GM19324 (cell line): ENCODE measurements at regions not wholly inside any gene's neighbourhood (a gene's known extent, or its start where the extent isn't known, plus 50 kb on each side); places are given as distances from the start of the nearest gene placed in this dataset.

Source experiments
- ATAC-seq: cut with Tn5 transposase; IDR thresholded peaks from one replicate; pipeline ENCODE4 v1.9.1; 2021; ENCODE audit warnings: mild to moderate bottlenecking, moderate library complexity; ENCODE audit not compliant: unreplicated experiment, low FRiP score

DNA sequence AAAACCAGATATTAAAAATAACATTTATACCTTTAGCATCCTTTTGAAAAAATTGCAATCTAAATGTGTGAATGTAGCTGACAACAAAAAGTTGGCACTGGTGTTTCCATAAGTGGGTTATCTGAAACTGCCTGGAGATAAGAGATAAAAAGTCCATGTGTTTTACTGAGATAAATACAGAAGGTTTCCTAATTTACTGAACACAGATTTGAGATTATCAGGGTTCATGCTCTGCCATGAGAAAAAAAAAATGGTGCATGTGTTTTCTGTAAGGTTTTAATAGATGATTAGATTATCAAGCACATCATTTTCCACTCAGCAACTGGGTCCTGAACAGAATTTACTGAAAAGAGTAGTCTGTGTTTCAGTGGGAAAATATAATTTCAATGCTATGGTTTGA is 326.2 kb upstream of the SLIT2 start:
- no peak for ATAC-seq

DNA sequence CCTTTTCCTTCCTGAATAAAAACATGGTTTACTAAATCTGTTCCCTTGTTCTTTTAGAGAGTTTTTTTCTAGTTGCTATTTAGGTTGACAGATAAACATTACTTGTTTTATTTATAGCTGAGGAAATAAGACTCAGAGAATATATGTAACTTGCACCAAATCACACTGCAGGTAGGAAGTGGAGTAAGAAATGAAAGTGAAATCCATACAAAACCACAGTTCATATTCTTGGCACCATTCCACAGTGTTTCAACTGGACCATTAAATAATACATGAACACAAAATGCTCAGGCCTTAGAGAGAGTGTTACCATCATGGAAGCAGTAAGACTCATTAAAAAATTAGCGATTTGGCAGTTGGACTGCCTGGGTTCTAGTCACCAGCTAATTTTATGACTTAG is 326.9 kb upstream of the SLIT2 start:
- no peak for ATAC-seq

DNA sequence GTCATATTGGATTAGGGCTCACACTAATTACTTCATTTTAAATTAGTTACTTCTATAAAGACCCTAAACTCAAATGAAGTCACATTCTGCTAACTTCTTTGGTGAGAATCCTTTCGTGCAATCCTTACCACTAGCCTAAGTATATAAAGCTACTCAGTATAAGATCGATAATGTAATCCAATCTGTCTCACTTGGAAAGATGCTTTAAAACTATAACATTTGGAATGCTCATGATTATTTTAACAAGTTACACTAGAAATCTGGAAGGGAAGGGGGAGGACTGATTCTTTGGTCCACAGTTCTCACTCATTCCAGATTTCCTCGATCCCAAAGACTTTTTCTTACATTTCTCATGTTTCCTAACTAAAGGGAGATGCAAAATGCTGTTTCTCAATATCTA is 336.4 kb upstream of the SLIT2 start:
- ATAC-seq, result no peak

DNA sequence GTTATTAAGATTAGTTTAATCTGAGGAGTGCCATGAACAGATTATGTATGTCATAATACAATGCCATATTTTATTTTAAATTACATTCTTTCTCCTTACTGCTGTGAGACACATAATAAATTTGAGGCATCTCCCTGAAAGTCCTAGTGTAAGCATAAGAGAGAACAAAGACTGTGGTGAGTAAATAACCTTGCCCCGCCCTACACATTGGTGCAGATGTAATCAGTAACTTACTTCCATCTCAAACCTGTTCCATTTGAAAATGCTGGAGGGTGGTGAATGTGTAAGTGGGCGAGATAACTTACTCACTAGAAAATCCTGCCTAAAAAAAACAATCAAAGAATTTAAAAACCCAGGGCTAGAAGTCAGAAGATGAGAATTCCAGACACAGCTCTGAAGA is 338.1 kb upstream of the SLIT2 start:
- no peak for ATAC-seq

DNA sequence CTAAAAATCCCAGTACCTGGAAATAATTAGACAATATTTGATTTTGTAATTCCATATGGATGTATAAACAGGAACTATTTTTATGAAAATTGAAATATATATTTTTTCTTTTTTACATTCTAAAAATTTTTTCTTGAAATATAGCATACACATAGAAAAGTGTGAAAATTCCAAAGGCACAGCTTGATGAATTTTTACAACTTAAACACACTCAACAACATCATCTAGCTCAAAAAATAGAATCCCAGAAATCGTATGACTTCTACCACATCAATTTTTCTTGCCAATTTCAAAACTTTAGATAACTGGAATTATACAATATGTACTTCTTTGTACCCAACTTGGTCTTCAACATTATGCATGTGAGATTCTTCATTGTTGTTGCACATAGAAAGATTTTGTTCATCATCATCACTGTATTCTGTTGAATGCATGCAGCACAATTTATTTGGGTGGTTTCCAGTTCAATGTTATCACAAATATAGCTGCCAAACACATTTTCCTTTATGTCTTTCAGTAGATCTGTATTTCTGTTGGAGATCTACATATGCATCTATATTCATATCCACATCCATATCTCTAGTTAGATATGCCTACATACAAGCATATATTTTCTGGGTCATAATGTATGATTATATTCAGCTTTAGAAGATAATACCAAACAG is 340.7 kb upstream of the SLIT2 start:
- no peak for ATAC-seq

DNA sequence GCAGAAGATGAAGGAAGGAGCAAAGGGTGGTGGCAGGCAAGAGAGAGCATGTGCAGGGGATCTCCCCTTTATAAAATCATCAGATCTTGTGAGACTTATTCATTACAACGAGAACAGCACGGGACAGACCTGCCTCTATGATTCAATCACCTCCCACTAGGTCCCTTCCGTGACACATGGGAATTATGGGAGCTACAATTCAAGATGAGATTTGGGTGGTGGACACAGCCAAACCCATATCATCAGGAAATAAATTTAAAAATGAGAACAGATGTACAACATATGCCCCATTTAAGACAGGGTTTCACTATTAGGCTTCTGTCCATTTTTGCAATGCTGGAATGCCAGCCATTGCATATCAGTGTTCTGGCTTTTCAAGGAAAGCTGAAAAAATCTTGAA is 346.7 kb upstream of the SLIT2 start:
- ATAC-seq, result no peak

DNA sequence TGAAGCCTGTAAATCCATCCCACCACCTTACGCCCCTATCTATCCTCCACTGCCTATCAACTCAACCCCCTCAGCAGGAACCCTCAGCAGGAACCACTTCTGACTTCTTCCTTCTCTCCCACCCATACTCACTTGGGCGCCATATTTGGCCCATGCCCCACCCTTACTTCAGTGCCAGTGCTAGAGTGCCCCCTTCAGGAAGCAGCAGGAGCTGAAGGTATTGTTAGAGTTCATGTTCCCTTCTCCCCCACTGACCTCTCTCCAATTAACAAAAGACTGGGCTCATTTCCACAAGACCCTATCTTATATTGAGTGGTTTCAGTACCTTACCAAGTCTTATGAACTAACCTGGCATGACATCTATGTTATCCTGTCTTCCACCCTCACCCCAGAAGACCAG is 363.1 kb upstream of the SLIT2 start:
- ATAC-seq, result no peak

DNA sequence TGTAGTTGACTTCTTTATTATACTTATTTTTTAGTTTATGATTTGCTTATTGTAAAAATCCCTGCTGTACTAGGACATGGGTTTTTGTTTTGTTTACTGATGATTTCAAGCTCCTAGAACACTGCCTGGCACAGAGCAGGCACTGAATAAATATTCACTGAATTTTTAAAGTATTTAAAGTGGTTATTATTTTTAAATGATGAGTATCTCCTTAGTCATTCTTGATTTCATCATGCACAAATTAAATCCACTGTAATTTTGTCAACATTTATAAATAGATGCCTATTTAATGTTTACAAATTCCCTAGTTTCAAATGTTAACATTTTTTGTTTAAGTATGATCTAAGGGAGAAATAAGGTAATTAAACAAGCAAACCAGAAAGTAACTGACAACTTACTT is 367.9 kb upstream of the SLIT2 start:
- no peak for ATAC-seq

DNA sequence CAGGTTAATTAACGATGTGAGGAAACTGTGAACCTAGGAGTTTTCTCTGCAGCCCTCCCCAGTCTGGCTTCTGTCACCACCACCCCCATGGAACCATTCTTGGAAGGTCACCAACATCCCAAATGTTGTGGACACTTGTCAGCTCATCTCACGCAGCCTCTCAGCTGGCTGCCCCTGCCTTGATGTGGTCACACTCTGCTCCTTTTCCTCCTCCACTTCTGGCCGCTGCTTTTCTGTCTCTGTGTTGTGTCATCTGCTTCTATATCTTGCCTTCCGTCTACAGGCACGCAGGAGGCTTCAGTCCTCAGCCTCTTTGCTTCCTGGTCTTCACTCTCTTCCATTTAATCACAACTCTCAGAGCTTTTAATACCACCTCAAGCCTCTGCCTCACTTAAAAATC is 371.5 kb upstream of the SLIT2 start:
- ATAC-seq, result no peak

DNA sequence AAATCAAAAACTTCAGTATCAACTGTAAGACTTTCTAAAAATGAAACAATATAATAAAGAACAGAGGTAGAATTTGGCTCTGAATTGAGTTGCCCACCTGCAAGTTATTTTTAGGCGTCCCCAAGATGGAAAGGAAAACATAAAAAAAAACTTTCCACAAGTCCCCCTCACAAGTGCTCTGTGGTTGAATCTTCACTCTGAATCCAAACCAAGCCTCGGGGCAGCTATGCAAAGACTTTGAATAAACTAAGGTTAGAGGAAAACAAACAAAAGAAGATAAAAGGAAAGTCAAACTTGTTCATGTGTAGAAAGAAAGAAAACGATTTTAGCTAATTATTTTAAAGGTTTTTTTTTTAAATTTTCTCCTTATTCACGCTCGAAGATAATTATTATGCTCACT is 372.4 kb upstream of the SLIT2 start:
- no peak for ATAC-seq

DNA sequence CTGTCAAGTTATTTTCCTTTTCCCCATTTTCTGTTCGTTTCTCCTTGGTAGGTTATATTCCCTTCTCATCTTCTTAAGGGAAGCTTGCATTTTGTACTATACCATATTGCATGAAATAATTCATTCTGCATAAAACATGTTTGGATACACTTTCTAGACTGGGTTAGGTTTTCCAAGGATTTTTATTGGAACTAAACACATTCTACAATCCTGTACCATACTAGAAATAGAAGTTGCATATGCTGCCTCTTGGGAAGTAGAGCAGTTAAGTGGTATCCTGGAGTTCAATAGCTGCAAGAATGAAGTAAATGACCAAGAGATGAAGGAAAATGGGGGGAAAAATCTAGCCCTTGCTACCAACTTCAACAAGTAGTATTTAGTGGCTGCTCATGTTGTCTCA is 393.7 kb upstream of the SLIT2 start:
- ATAC-seq, result no peak

DNA sequence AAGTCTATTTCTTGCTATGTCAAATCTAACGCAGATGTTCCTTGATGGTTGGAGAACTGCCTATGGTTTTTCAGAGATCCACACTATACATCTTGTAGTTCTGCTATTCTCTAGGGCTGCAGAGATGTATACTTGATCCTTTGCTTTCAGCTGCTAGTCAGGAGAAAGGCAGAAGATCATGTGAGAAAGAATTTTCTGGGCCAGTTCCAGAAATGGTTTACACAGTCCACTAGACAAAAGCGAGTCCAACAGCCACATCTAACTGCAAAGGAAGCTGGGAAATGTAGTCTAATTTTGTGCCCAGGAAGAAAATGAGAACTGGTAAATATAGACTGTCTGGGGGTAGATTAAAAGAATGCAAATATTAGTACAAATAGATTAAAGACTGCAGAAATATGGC is 394.3 kb upstream of the SLIT2 start:
- ATAC-seq, result no peak

DNA sequence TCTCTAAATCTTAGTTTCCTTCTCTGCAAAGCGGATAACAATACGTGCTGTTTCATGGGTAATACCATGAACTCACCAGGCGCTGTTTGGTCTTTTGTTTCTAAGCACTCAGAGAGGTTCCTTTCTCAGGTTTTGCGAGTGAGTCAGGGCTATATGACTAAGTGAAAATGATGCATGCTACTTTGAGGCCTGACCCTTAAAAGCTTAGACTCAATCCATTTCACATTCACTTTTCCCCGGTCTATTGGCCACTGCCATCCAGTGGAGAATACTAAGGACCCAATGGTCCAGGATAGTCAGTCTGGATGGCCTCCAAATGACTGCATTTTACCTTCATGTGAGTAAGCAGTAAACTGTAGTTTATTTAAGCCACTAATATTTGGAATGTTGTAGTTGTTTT is 400.8 kb upstream of the SLIT2 start:
- no peak for ATAC-seq

DNA sequence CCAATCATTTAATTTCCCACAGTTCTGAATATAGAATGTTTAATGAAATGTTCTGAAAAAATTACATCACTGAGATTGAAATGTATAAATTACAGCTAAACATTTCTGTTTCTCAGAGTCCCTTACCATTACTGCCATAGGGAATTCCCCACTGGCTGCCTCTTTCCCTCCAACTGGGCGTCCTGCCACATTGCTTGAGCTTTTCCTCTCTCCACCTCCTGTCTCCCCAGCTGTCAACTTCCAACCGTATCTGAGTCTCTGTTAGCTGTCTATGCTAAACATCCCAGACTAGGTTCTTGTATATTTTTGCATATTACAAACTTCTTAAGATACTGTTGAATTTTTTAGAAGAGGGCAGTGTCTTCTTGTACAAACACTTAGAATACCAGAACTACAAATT is 407.3 kb upstream of the SLIT2 start:
- ATAC-seq, result no peak

DNA sequence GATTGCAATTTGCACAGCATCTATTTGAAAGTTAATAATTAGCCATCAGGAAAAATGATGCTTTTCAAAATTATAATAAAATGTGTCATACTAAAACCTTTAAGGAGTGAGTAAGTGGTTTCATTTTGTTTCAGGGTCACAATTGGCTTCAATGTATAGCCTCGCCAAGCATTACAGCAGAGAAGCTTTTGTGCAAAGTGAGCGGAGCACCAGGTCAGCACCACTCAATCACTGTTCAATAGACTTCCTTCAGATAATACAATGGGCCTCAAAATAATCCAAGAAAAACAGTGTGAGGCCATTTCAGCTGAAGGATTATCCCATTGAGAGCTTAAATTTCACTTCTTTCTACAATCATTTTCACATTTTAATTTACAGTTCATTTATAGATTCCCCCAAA is 409.2 kb upstream of the SLIT2 start:
- no peak for ATAC-seq

DNA sequence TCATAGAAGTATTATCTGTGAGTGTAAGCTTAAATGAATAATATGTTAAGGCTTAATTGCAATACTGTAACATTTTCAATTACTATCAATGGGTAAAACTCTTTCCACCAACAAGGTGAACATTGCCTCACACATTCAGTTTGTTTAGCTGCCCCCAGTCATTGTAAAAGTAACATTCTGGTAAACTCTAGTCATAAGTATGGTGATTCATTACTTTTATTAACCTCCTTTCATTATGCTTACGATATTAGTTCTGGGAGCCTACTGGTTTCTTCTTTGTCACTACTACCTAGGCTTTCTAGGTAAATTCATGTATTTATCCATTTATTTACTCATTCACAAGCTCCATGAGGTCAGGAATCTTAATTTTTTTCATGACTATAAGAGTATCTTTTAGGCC is 412.8 kb upstream of the SLIT2 start:
- ATAC-seq, result no peak

DNA sequence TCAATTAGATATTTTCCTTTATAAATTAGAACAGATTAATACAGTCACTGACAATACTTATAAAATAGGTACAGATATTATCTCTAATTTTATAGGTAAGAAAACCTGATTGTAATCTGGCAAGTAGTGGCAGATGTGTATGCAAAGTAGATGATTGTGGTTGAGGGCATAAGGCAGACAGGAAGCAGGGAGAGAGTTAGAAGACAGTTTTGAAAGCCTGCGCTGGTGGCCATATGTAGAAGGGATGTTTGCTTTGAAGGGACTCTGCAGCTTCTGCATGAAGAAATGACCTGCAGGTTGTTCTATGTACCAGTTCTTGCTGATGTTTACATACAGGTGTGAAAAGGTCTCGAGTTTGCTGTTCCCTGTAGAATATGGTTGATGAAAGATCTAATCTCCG is 416.3 kb upstream of the SLIT2 start:
- no peak for ATAC-seq

DNA sequence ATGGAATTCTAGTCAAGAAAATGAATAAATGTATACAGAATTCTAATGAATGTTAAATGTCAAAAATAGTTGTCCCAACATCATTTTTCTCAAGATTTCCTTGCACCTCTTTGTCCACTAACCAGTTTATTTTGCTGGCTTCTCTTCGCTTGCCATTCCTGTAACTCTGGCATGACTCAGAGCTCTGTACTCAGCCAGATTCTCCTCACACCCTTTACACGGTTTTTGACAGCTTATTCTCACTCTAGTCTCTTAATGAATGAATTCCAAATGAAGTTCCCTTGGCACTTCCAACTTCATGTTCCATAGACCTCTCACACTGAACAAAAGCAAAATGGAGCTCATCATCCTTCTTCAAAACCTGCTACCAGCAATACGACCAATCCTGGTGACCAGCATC is 419.3 kb upstream of the SLIT2 start:
- ATAC-seq, result no peak

DNA sequence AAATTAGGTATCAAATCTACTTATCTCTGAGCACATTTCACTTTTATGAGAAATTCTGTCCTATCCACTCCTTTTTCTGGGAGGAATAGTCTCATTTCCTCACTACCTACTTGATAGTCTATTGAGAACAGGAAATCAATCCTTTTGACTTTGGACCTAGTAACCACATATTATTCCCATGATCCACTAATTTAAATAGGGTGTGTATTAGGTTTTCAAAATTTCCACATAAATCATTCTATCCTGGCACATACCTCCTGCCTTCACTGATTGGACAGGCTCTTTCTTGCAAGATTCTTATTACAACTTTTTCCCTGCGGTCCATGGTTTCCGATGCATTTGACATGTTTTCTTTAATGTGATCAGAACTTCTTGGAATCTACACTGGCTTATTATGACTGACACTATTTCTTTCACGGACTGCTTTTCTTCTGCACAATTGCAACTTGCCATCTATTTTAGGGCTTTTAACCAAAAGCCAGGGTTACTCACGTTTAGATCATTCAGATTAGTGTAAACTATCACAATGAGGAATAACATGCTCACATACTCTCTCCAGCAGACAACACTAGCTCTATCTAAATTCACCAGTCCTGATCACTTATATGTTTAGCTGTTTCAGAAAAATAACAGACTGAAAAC is 419.9 kb upstream of the SLIT2 start:
- no peak for ATAC-seq

DNA sequence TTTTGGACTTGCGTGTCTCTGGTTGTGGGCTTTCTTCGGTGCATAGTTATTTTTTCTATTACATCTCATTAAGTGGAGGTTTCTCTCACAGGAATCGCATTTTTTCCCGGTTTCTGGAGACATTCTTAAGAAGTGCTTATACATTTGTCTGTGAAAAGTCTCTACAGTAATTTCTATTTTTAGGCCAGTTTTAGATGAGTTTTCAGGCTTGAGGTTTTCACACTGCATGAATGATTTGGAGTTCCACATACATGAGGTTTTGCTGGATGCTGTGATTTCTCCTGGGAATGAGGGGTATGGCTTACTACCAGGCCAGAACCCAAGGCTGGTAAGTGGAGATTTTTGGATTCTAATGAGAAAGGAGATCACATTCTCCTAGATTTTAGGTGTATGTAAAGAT is 422.6 kb upstream of the SLIT2 start:
- ATAC-seq, result no peak

DNA sequence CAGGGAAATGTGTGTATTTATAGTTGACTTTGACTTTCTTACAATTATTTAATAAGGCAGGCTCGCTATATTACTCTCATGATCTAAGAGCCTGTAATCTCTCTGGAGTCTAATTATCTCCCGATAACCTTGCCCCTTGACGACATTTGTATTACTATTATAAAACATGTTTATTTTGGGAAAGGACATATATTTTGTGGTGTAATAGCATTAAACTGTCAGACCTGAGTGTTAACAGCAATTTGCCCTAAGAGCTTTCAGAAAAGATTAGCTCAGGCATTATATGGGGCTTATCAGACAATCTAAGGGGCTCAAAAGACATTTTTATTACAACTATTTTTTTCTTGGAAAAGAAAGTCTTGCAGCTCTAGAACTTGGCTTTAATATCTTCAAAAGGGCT is 427.9 kb upstream of the SLIT2 start:
- ATAC-seq, result no peak

DNA sequence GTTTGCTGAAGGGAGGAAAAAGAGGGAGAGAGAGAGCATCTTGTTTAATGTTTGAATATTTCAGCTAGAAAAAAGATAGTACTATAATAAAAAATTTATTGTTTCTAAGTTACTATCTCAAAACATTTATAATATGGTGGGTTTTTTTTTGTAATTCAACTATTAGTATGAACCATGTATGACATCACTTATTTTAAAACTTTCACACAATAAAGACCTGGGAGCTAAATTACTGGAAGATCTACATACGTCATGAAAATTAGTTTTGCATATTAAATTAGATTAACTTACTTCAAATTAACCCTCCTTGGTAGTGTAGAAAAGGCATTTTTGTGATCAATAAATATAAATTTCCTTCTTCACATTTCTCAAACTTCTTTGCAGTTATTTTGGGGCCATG is 432.0 kb upstream of the SLIT2 start:
- no peak for ATAC-seq

DNA sequence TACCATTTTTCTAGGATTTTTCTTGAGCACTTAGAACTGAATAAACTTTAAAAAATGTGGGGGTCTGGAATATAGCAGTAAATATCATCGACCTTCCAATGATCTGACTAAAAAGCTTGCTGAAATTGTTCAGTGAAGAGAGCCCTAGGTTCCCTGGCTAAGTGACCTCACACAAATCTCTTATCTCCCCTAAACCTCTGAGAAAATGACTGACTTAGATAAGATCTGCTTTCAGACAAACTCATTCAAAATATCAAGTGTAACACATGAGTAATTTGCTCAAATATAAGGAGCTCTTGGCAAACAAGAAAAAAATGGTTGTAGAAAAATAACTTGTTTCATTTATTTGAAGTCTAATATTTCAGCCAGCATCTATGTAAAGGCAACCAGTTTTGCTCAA is 441.7 kb upstream of the SLIT2 start:
- ATAC-seq, result no peak
